Fibroblast of the conjunctiva (primary cell): ENCODE measurements at regions not wholly inside any gene's neighbourhood (a gene's known extent, or its start where the extent isn't known, plus 50 kb on each side); places are given as distances from the start of the nearest gene placed in this dataset.

Experiments
- DNase-seq: peaks from one replicate; pipeline ENCODE4 v3.0.0-alpha.2; 2010; ENCODE audit warnings: low read depth

- DNase-seq: no peak
These were observed 53.6 kb upstream of the SGCD start for GRCh38 chr5:156273325-156273724.

GRCh38 chr5:156274453-156274852 lies 52.5 kb upstream of the SGCD start:
- DNase-seq: no peak
